CD14-positive monocyte (primary cell): ENCODE measurements at regions not wholly inside any gene's neighbourhood (a gene's known extent, or its start where the extent isn't known, plus 50 kb on each side); places are given as distances from the start of the nearest gene placed in this dataset.

Experiments
- DNase-seq, 3 donors: peaks; one replicate each; pipeline ENCODE4 v3.0.0-alpha.2; 2011 to 2022
- H2AFZ ChIP-seq: 2 replicates; pipeline ENCODE4 v1.6.0; 2012; ENCODE audit warnings: mild to moderate bottlenecking, low read depth, low read length, inconsistent platforms; ENCODE audit not compliant: insufficient read depth, poor library complexity, severe bottlenecking
- H3K27ac ChIP-seq, 2 donors: 1 replicate in 1 of 2; 2 replicates in 1 of 2; pipeline ENCODE4 v1.5.1; 2012 to 2013; ENCODE audit warnings: low read length in 2 of 2, control low read depth in 1 of 2, inconsistent platforms in 1 of 2, low read depth in 1 of 2, mild to moderate bottlenecking in 1 of 2
- H3K27me3 ChIP-seq, 2 donors: one replicate each; pipeline versions ENCODE4 v1.6.0 to v1.6.1; 2011 to 2013; ENCODE audit warnings: low read length in 2 of 2; ENCODE audit not compliant: control insufficient read depth in 2 of 2, insufficient read depth in 2 of 2
- H3K36me3 ChIP-seq, 2 donors: replicated peaks in 1 of 2; 1 replicate in 1 of 2; 2 replicates in 1 of 2; pipeline versions ENCODE4 v1.5.1 to v1.6.1; 2012 to 2013; ENCODE audit warnings: low read length in 2 of 2, control low read depth in 1 of 2, inconsistent platforms in 1 of 2, mild to moderate bottlenecking in 1 of 2; ENCODE audit not compliant: insufficient read depth in 2 of 2, control insufficient read depth in 1 of 2
- H3K4me1 ChIP-seq, 2 donors: 1 replicate in 1 of 2; 2 replicates in 1 of 2; pipeline versions ENCODE4 v1.5.1 to v1.6.1; 2012 to 2013; ENCODE audit warnings: low read length in 2 of 2, control low read depth in 1 of 2, inconsistent platforms in 1 of 2, mild to moderate bottlenecking in 1 of 2, moderate library complexity in 1 of 2; ENCODE audit not compliant: insufficient read depth in 2 of 2, control insufficient read depth in 1 of 2
- H3K4me2 ChIP-seq: replicated peaks from 2 replicates; pipeline ENCODE3; 2012; ENCODE audit warnings: low read length, moderate library complexity, mild to moderate bottlenecking; ENCODE audit not compliant: poor library complexity, severe bottlenecking; ENCODE audit errors: extremely low read depth
- H3K4me3 ChIP-seq, 3 experiments: fragments of 200-600 bp in 1 of 3; sonication (generic) in 1 of 3; replicated peaks in 1 of 3; 1 replicate in 2 of 3; 2 replicates in 1 of 3; pipeline ENCODE4 v1.5.1; 2011 to 2013; ENCODE audit warnings: low read length in 3 of 3, mild to moderate bottlenecking in 3 of 3, control low read depth in 2 of 3, low read depth in 2 of 3, inconsistent platforms in 1 of 3, moderate library complexity in 1 of 3
- H3K79me2 ChIP-seq: 2 replicates; pipeline ENCODE4 v1.6.0; 2012; ENCODE audit warnings: mild to moderate bottlenecking, control low read depth, inconsistent platforms, low read length, moderate library complexity; ENCODE audit not compliant: insufficient read depth
- H3K9ac ChIP-seq: 2 replicates; pipeline ENCODE4 v1.6.0; 2017; ENCODE audit warnings: low read length, mild to moderate bottlenecking; ENCODE audit not compliant: insufficient read depth, poor library complexity, severe bottlenecking
- H3K9me3 ChIP-seq, 2 donors: replicated peaks in 1 of 2; 1 replicate in 1 of 2; 2 replicates in 1 of 2; pipeline versions ENCODE4 v1.5.1 to v1.6.1; 2012 to 2013; ENCODE audit warnings: low read length in 2 of 2, control low read depth in 1 of 2; ENCODE audit not compliant: control insufficient read depth in 1 of 2, insufficient read depth in 1 of 2
- H4K20me1 ChIP-seq: 2 replicates; pipeline ENCODE4 v1.6.0; 2012; ENCODE audit warnings: mild to moderate bottlenecking, low read length, control low read depth, moderate library complexity; ENCODE audit not compliant: insufficient read depth
- H3K27ac Mint-ChIP-seq, 7 donors: one replicate each; pipeline ENCODE4 v1.8.0; 2020; ENCODE audit warnings: mild to moderate bottlenecking in 7 of 7, mixed read lengths in 7 of 7, moderate library complexity in 6 of 7, inconsistent platforms in 2 of 7
- H3K27me3 Mint-ChIP-seq, 3 donors: one replicate each; pipeline ENCODE4 v1.8.0; 2021 to 2022; ENCODE audit warnings: low read depth in 3 of 3, mild to moderate bottlenecking in 3 of 3, mixed read lengths in 3 of 3, moderate library complexity in 3 of 3, inconsistent platforms in 1 of 3
- H3K36me3 Mint-ChIP-seq, 2 donors: one replicate each; pipeline ENCODE4 v1.8.0; 2020; ENCODE audit warnings: mixed read lengths in 2 of 2, inconsistent platforms in 1 of 2, mild to moderate bottlenecking in 1 of 2
- H3K4me1 Mint-ChIP-seq: one replicate; pipeline ENCODE4 v1.8.0; 2020; ENCODE audit warnings: mild to moderate bottlenecking, mixed read lengths
- H3K4me3 Mint-ChIP-seq, 2 donors: one replicate each; pipeline ENCODE4 v1.8.0; 2020; ENCODE audit warnings: mild to moderate bottlenecking in 2 of 2, mixed read lengths in 2 of 2, moderate library complexity in 1 of 2
- H3K9me3 Mint-ChIP-seq, 7 donors: one replicate each; pipeline ENCODE4 v1.8.0; 2020 to 2022; ENCODE audit warnings: mixed read lengths in 7 of 7, mild to moderate bottlenecking in 6 of 7, moderate library complexity in 6 of 7, inconsistent platforms in 2 of 7
- CTCF ChIP-seq: fragments of 200-600 bp; IDR thresholded peaks from one replicate; pipeline ENCODE4 v1.8.0; 2022; ENCODE audit warnings: antibody characterized with exemption, mild to moderate bottlenecking
- WGBS: methylation state at CpG from one replicate; pipeline ENCODE4 v1.1.5; 2013; ENCODE audit warnings: missing lambda C conversion rate; ENCODE audit not compliant: insufficient coverage; 5-methylcytosine and 5-hydroxymethylcytosine counted together
- intact Hi-C, 2 donors: fragments of 100-400 bp; cut with micrococcal nuclease; formaldehyde crosslinking; loops; one replicate each; pipeline versions ENCODE4 v1.15.0 to v1.15.1; 2023

- Mint-ChIP-seq H3K4me3 (no peak overlapping the region), H3K9me3 (no peaks in the 10 kb centered on the region), H3K36me3 (no peaks in the 10 kb centered on the region), H3K4me1 (peaks cover 24% of the 10 kb centered on the region), H3K27ac (no peak overlapping the region), H3K27me3 (no peaks in the 10 kb centered on the region)
- Histone ChIP-seq H3K9me3 (no peaks in the 10 kb centered on the region), H3K27ac (no peak overlapping the region), H3K27me3 (no peaks in the 10 kb centered on the region), H4K20me1 (no peaks in the 10 kb centered on the region), H3K4me1 (peaks cover 19 to 21% of the 10 kb centered on the region in 2 donors), H3K4me2 (no peak overlapping the region), H3K4me3 (no peak overlapping the region), H3K9ac (no peak overlapping the region), H3K36me3 (no peaks in the 10 kb centered on the region), H2AFZ (no peak overlapping the region), H3K79me2 (no peaks in the 10 kb centered on the region)
- no peak for TF ChIP-seq CTCF
- DNase-seq: no peak
- WGBS: 100% methylated on average over 1 of the region's 1 CpG
- intact Hi-C loops: no loop called here
Measured at GRCh38 chr13:76709851-76710250, 176.4 kb downstream of the KCTD12 start.

- Histone ChIP-seq H3K36me3 (no peaks in the 10 kb centered on the region), H2AFZ (no peak overlapping the region), H3K4me2 (no peak overlapping the region), H3K4me1 (peaks cover 19 to 21% of the 10 kb centered on the region in 2 donors), H3K9ac (no peak overlapping the region), H3K9me3 (no peaks in the 10 kb centered on the region), H3K27ac (no peak overlapping the region), H3K79me2 (no peaks in the 10 kb centered on the region), H3K4me3 (no peak overlapping the region), H4K20me1 (no peaks in the 10 kb centered on the region), H3K27me3 (no peaks in the 10 kb centered on the region)
- no peak for TF ChIP-seq CTCF
- peak overlapping the region in 1 of 7 donors; percentile 46 for H3K27ac Mint-ChIP-seq
- H3K4me3 Mint-ChIP-seq: no peak overlapping the region
- peaks cover 0 to 2% (median 0%) of the 10 kb centered on the region in 7 donors for H3K9me3 Mint-ChIP-seq
- H3K36me3 Mint-ChIP-seq: no peaks in the 10 kb centered on the region
- H3K27me3 Mint-ChIP-seq: no peaks in the 10 kb centered on the region
- no peak for DNase-seq
- 98% methylated on average over 4 of the region's 6 CpGs for WGBS
- H3K4me1 Mint-ChIP-seq: peaks cover 27% of the 10 kb centered on the region
- intact Hi-C loops: no loop called here
Measured at GRCh38 chr13:76708138-76708688, 178.0 kb downstream of the KCTD12 start.
